Peyer's patch (tissue), 4 donors: ENCODE measurements at regions not wholly inside any gene's neighbourhood (a gene's known extent, or its start where the extent isn't known, plus 50 kb on each side); places are given as distances from the start of the nearest gene placed in this dataset.

Experiments
- POLR2A ChIP-seq, 2 donors: fragments of 450-650 bp; IDR thresholded peaks; one replicate each; pipeline ENCODE4 v1.5.1; 2017; ENCODE audit warnings: antibody characterized with exemption in 2 of 2, mild to moderate bottlenecking in 2 of 2, moderate library complexity in 2 of 2
- TF ChIP-seq, protein P1 (sequence below), 6 experiments: fragments of 450-650 bp in 4 of 6; fragments of 200-600 bp in 2 of 6; sonication (generic) in 1 of 6; IDR thresholded peaks; one replicate each; pipeline ENCODE4 v1.5.1; 2017 to 2019; ENCODE audit warnings: antibody characterized with exemption in 6 of 6, mild to moderate bottlenecking in 3 of 6, moderate library complexity in 1 of 6

DNA sequence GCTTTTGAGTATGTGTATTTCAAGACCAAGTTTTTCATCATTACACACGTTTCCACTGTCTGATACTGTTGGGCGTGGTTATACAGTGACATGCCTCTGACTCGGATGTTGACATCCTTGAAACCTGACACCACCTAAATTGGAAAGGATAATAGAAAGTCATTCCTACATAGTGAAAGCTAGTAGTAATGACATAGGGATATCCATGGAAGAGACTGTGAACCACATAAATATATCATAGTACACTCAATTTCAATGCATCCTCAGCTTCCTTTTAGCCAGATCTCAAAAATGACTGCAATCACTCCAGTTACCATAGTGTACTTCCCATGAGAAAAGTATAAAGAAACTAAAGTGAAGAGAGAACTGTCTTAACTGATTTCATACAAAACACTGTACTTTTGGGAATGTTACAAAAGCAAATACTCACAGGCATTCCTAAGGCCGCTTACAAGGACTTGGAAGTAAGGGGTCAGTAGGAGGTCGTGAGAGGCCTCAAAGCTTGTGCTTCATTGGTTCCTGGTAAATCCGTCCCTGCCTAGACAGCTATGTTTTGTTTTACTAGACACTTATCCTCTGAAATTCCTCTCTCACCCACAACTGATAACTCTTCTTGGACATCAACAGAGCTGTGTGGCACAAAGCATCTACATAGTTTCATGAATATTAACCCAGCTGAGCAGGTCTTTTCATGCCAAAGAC, 71.8 kb upstream of the VWDE start:
- TF ChIP-seq, protein P1, sequence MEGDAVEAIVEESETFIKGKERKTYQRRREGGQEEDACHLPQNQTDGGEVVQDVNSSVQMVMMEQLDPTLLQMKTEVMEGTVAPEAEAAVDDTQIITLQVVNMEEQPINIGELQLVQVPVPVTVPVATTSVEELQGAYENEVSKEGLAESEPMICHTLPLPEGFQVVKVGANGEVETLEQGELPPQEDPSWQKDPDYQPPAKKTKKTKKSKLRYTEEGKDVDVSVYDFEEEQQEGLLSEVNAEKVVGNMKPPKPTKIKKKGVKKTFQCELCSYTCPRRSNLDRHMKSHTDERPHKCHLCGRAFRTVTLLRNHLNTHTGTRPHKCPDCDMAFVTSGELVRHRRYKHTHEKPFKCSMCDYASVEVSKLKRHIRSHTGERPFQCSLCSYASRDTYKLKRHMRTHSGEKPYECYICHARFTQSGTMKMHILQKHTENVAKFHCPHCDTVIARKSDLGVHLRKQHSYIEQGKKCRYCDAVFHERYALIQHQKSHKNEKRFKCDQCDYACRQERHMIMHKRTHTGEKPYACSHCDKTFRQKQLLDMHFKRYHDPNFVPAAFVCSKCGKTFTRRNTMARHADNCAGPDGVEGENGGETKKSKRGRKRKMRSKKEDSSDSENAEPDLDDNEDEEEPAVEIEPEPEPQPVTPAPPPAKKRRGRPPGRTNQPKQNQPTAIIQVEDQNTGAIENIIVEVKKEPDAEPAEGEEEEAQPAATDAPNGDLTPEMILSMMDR (IDR thresholded peaks at IDR 0.05) = no peak
- TF ChIP-seq POLR2A (IDR thresholded peaks at IDR 0.05) = no peak
